C4-2B (cell line): ENCODE measurements at regions not wholly inside any gene's neighbourhood (a gene's known extent, or its start where the extent isn't known, plus 50 kb on each side); places are given as distances from the start of the nearest gene placed in this dataset.

ENCODE experiments used
- CTCF ChIP-seq: fragments of 450-650 bp; conservative IDR thresholded peaks from 2 replicates; pipeline ENCODE4 v1.5.1; 2017; ENCODE audit warnings: mild to moderate bottlenecking
- ZFX ChIP-seq: fragments of 450-650 bp; IDR thresholded peaks from 2 replicates; pipeline ENCODE4 v1.6.1; 2017

- TF ChIP-seq CTCF = no peak
- TF ChIP-seq ZFX = no peak
Observed at GRCh38 chr7:115233809-115234208, 311.9 kb downstream of the MDFIC start.
